ENCODE measurements at regions not wholly inside any gene's neighbourhood (a gene's known extent, or its start where the extent isn't known, plus 50 kb on each side); places are given as distances from the start of the nearest gene placed in this dataset.

DNA sequence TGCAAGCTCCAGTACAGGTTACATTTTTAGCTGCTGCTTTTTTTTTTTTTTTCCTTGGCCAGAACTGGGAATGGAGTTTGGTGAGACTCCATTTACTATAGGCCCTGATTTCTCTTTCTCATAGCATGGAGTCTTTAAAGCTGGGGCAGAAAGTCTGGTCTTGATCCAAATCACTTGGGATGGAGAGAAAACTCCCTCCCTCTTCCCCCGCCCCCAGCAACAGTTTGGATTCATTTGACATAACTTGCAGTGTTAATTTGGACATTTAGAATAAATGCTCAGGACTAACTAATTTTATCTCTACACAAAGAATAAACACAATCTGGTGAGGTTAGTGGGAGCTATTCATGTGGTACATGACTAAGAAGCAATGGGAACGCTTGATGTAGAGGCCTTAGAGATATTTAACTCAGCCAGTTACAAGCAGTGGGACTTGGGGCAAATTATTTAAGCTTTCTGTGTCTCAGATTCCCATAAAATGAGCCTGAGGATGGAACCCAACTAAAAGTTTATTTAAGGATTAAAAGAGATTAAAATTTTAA lies 107.3 kb upstream of the ARHGAP5 start:
- TF ChIP-seq ZNF350 (tag by site-specific recombination; IDR thresholded peaks at IDR 0.05) (no peak), WT1 (tag by site-specific recombination; IDR thresholded peaks at IDR 0.05) (no peak), ZNF416 (tag by site-specific recombination; IDR thresholded peaks at IDR 0.05) (no peak), ZBTB21 (tag by site-specific recombination; IDR thresholded peaks at IDR 0.05) (no peak)
- TF ChIP-seq, protein P1, sequence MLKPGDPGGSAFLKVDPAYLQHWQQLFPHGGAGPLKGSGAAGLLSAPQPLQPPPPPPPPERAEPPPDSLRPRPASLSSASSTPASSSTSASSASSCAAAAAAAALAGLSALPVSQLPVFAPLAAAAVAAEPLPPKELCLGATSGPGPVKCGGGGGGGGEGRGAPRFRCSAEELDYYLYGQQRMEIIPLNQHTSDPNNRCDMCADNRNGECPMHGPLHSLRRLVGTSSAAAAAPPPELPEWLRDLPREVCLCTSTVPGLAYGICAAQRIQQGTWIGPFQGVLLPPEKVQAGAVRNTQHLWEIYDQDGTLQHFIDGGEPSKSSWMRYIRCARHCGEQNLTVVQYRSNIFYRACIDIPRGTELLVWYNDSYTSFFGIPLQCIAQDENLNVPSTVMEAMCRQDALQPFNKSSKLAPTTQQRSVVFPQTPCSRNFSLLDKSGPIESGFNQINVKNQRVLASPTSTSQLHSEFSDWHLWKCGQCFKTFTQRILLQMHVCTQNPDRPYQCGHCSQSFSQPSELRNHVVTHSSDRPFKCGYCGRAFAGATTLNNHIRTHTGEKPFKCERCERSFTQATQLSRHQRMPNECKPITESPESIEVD (tag by site-specific recombination; IDR thresholded peaks at IDR 0.05), result no peak
- H3K4me1 ChIP-seq (ENCODE audit: control insufficient read depth, insufficient read depth, low read length), result no peaks in the 10 kb centered on the region
- H3K9me3 ChIP-seq (ENCODE audit: control insufficient read depth, insufficient read depth, low read depth, low read length), result no peaks in the 10 kb centered on the region
- H3K36me3 ChIP-seq (ENCODE audit: control insufficient read depth in 2 of 2, insufficient read depth in 1 of 2, low read length in 2 of 2), result no peaks in the 10 kb centered on the region
- CTCF ChIA-PET, result interaction anchor here (0.6 to 1.3 kb wide), 4 partner anchors 35 to 68 kb away, joined by 3 to 6 read pairs (median 4); no protein-coding TSS in a partner anchor
- no peak overlapping the region for H3K27ac ChIP-seq (ENCODE audit: extremely low read depth, low read depth, low read length)
- POLR2A ChIA-PET, result no interaction called here
- no peak overlapping the region for H3K4me3 ChIP-seq (ENCODE audit: low read depth, low read length)

DNA sequence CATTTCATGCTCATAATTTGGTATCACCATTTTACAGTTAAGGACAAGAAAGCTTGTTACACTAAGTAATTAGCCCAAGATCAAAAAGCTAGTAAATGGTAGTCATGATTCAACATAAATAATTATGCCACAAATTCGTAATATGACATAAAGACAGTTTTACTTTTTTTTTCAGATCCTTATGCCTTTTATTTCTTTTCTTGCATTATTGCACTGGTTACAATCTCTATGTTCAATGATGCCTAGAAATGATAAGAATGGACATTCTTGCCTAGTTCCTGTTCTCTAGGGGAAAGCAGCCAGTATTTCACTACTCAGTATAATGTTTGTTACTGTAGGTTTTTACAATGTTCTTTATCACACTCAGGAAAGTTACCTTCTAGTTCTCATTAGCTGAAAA lies 106.4 kb upstream of the ARHGAP5 start:
- H3K9me3 ChIP-seq (ENCODE audit: control insufficient read depth, insufficient read depth, low read depth, low read length), result no peaks in the 10 kb centered on the region
- H3K4me3 ChIP-seq (ENCODE audit: low read depth, low read length), result no peak overlapping the region
- TF ChIP-seq, protein P2, sequence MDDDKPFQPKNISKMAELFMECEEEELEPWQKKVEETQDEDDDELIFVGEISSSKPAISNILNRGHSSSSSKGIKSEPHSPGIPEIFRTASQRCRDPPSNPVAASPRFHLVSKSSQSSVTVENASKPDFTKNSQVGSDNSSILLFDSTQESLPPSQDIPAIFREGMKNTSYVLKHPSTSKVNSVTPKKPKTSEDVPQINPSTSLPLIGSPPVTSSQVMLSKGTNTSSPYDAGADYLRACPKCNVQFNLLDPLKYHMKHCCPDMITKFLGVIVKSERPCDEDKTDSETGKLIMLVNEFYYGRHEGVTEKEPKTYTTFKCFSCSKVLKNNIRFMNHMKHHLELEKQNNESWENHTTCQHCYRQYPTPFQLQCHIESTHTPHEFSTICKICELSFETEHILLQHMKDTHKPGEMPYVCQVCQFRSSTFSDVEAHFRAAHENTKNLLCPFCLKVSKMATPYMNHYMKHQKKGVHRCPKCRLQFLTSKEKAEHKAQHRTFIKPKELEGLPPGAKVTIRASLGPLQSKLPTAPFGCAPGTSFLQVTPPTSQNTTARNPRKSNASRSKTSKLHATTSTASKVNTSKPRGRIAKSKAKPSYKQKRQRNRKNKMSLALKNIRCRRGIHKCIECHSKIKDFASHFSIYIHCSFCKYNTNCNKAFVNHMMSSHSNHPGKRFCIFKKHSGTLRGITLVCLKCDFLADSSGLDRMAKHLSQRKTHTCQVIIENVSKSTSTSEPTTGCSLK (tag by site-specific recombination; IDR thresholded peaks at IDR 0.05), result no peak
- TF ChIP-seq SP3 (tag by site-specific recombination; IDR thresholded peaks at IDR 0.05), result no peak
- TF ChIP-seq, protein P3, sequence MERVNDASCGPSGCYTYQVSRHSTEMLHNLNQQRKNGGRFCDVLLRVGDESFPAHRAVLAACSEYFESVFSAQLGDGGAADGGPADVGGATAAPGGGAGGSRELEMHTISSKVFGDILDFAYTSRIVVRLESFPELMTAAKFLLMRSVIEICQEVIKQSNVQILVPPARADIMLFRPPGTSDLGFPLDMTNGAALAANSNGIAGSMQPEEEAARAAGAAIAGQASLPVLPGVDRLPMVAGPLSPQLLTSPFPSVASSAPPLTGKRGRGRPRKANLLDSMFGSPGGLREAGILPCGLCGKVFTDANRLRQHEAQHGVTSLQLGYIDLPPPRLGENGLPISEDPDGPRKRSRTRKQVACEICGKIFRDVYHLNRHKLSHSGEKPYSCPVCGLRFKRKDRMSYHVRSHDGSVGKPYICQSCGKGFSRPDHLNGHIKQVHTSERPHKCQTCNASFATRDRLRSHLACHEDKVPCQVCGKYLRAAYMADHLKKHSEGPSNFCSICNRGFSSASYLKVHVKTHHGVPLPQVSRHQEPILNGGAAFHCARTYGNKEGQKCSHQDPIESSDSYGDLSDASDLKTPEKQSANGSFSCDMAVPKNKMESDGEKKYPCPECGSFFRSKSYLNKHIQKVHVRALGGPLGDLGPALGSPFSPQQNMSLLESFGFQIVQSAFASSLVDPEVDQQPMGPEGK (tag by site-specific recombination; IDR thresholded peaks at IDR 0.05), result no peak
- no peak for TF ChIP-seq KLF8 (tag by site-specific recombination; IDR thresholded peaks at IDR 0.05)
- peak; percentile 93 for TF ChIP-seq SETDB1 (IDR thresholded peaks at IDR 0.05; ENCODE audit: insufficient read length, low read length)
- no peak overlapping the region for H3K27ac ChIP-seq (ENCODE audit: extremely low read depth, low read depth, low read length)
- no peaks in the 10 kb centered on the region for H3K36me3 ChIP-seq (ENCODE audit: control insufficient read depth in 2 of 2, insufficient read depth in 1 of 2, low read length in 2 of 2)
- H3K4me1 ChIP-seq (ENCODE audit: control insufficient read depth, insufficient read depth, low read length), result no peaks in the 10 kb centered on the region
- ChIA-PET CTCF (no interaction called here), POLR2A (no interaction called here)

DNA sequence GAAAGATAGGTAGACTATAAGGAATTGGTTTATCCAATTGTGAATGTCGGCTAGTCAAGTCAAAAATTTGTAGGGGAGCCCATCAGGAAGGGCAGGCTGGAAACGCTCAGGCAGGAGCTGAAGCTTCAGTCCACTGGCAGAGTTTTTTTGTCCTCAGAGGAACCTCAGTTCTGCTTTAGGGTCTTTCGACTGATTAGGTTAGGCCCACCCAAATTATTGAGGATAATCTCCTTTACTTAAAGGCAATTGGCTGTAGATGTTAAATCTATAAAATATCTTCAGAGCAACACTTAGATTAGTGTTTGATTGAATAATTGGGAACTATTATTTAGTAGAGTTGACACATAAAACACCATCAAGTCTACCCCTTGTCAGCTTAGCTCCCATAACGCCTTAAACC lies 105.5 kb upstream of the ARHGAP5 start:
- POLR2A ChIA-PET, result no interaction called here
- Histone ChIP-seq H3K4me3 (ENCODE audit: low read depth, low read length) (no peak overlapping the region), H3K9me3 (ENCODE audit: control insufficient read depth, insufficient read depth, low read depth, low read length) (no peaks in the 10 kb centered on the region), H3K36me3 (ENCODE audit: control insufficient read depth in 2 of 2, insufficient read depth in 1 of 2, low read length in 2 of 2) (no peaks in the 10 kb centered on the region), H3K4me1 (ENCODE audit: control insufficient read depth, insufficient read depth, low read length) (no peaks in the 10 kb centered on the region), H3K27ac (ENCODE audit: extremely low read depth, low read depth, low read length) (no peak overlapping the region)
- TF ChIP-seq, protein P4, sequence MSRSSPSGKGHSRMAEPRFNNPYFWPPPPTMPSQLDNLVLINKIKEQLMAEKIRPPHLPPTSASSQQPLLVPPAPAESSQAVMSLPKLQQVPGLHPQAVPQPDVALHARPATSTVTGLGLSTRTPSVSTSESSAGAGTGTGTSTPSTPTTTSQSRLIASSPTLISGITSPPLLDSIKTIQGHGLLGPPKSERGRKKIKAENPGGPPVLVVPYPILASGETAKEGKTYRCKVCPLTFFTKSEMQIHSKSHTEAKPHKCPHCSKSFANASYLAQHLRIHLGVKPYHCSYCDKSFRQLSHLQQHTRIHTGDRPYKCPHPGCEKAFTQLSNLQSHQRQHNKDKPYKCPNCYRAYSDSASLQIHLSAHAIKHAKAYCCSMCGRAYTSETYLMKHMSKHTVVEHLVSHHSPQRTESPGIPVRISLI (tag by site-specific recombination; IDR thresholded peaks at IDR 0.05), result no peak
- peak; percentile 91 for TF ChIP-seq ZNF10 (tag by site-specific recombination; IDR thresholded peaks at IDR 0.05)
- CTCF ChIA-PET, result interaction anchor here (0.7 kb wide), 1 partner anchor 1594 kb away, joined by 3 read pairs; no protein-coding TSS in a partner anchor

All from HEK293 (cell line).